HL-60 (cell line): ENCODE measurements at regions not wholly inside any gene's neighbourhood (a gene's known extent, or its start where the extent isn't known, plus 50 kb on each side); places are given as distances from the start of the nearest gene placed in this dataset.
"Not testable (repeated sequence)": the region's sequence is repeated elsewhere in the genome, so short reads cannot be mapped to it uniquely, and the experiment has no call there.

Experiments used
- GABPA ChIP-seq: IDR thresholded peaks from 2 replicates; pipeline ENCODE4 v1.6.1; 2012; ENCODE audit warnings: low read depth
- TF ChIP-seq, protein P1 (sequence below): IDR thresholded peaks from one replicate; pipeline ENCODE4 v1.5.1; 2011; ENCODE audit warnings: low read length, control low read depth, inconsistent platforms; ENCODE audit not compliant: insufficient read depth

- TF ChIP-seq, protein P1, sequence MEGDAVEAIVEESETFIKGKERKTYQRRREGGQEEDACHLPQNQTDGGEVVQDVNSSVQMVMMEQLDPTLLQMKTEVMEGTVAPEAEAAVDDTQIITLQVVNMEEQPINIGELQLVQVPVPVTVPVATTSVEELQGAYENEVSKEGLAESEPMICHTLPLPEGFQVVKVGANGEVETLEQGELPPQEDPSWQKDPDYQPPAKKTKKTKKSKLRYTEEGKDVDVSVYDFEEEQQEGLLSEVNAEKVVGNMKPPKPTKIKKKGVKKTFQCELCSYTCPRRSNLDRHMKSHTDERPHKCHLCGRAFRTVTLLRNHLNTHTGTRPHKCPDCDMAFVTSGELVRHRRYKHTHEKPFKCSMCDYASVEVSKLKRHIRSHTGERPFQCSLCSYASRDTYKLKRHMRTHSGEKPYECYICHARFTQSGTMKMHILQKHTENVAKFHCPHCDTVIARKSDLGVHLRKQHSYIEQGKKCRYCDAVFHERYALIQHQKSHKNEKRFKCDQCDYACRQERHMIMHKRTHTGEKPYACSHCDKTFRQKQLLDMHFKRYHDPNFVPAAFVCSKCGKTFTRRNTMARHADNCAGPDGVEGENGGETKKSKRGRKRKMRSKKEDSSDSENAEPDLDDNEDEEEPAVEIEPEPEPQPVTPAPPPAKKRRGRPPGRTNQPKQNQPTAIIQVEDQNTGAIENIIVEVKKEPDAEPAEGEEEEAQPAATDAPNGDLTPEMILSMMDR, result not testable (repeated sequence)
- TF ChIP-seq GABPA, result not testable (repeated sequence)
Observed at GRCh38 chr16:29310243-29310642, 96.3 kb downstream of the NPIPB11 start.
